DOHH2 (cell line): ENCODE measurements at regions not wholly inside any gene's neighbourhood (a gene's known extent, or its start where the extent isn't known, plus 50 kb on each side); places are given as distances from the start of the nearest gene placed in this dataset.
"Not testable (repeated sequence)": the region's sequence is repeated elsewhere in the genome, so short reads cannot be mapped to it uniquely, and the experiment has no call there.

Experiments
- CTCF ChIP-seq: fragments of 200-600 bp; sonication (generic); IDR thresholded peaks from one replicate; pipeline ENCODE4 v1.5.1; 2014; ENCODE audit warnings: antibody characterized with exemption, mild to moderate bottlenecking, low read depth, low read length; ENCODE audit not compliant: poor library complexity, severe bottlenecking
- EZH2phosphoT487 ChIP-seq: fragments of 200-600 bp; sonication (generic); IDR thresholded peaks from 2 replicates; pipeline ENCODE4 v1.6.1; 2017; ENCODE audit warnings: borderline replicate concordance, mild to moderate bottlenecking, antibody characterized with exemption, low read length, moderate library complexity, mixed read lengths

- not testable (repeated sequence) for TF ChIP-seq CTCF, EZH2phosphoT487
Measured at GRCh38 chr10:91005276-91005675, 84.4 kb upstream of the ANKRD1 start.
